Cardiac fibroblast (primary cell): ENCODE measurements at regions not wholly inside any gene's neighbourhood (a gene's known extent, or its start where the extent isn't known, plus 50 kb on each side); places are given as distances from the start of the nearest gene placed in this dataset.

Experiments
- DNase-seq, 2 donors: peaks; one replicate each; pipeline versions ENCODE4 v3.0.0 to v3.0.0-alpha.2; 2010; ENCODE audit warnings: low read depth in 2 of 2
- H3K4me3 ChIP-seq, 2 donors: replicated peaks in 1 of 2; 1 replicate in 1 of 2; 2 replicates in 1 of 2; pipeline ENCODE4 v1.5.1; 2011; ENCODE audit warnings: low read depth in 2 of 2, low read length in 2 of 2, mild to moderate bottlenecking in 2 of 2, moderate library complexity in 1 of 2
- TF ChIP-seq, protein P1 (sequence below): IDR thresholded peaks from one replicate; pipeline ENCODE4 v1.5.1; 2011; ENCODE audit warnings: low read depth, mild to moderate bottlenecking, low read length, inconsistent platforms

DNA sequence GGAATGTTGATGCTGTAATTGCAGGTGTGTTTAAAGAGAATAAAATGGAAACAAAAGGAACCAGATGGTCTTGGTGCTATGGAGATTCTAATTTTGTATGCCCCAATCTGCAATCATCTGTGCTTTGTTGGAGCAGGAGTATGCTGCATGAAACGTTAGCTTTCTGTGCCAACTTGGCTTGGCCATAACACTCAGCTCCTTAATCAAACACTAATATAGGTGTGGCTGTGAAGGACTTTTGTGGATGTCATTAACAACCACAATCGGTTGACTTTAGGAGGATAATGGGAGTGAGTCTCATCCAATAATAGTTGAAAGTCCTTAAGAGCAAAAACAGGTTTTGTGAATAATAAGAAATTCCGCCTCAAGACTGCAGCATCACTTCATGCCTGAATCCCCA is 399.2 kb downstream of the NLGN4X start:
- TF ChIP-seq, protein P1, sequence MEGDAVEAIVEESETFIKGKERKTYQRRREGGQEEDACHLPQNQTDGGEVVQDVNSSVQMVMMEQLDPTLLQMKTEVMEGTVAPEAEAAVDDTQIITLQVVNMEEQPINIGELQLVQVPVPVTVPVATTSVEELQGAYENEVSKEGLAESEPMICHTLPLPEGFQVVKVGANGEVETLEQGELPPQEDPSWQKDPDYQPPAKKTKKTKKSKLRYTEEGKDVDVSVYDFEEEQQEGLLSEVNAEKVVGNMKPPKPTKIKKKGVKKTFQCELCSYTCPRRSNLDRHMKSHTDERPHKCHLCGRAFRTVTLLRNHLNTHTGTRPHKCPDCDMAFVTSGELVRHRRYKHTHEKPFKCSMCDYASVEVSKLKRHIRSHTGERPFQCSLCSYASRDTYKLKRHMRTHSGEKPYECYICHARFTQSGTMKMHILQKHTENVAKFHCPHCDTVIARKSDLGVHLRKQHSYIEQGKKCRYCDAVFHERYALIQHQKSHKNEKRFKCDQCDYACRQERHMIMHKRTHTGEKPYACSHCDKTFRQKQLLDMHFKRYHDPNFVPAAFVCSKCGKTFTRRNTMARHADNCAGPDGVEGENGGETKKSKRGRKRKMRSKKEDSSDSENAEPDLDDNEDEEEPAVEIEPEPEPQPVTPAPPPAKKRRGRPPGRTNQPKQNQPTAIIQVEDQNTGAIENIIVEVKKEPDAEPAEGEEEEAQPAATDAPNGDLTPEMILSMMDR = no peak
- DNase-seq = no peak
- no peak overlapping the region for H3K4me3 ChIP-seq

DNA sequence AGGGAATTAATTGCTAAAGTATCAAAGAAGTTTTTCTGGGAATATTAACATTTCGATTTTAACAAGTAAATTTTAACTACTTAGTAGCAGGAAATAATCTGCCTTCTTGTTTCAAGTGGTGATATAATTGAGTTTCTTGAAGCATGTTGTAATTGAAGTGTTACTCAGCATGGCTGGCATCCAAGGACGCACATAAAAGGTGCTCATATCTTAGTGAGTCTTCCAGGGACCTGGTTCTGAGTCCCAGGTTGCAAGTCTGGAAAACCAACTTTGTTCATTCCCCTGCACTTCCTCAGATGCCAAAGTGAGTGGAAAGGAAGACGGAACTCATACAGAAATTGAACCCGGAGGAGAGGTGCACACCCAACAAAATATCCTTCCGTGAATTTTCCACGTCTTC is 399.6 kb downstream of the NLGN4X start:
- DNase-seq = no peak
- H3K4me3 ChIP-seq = no peak overlapping the region
- TF ChIP-seq, protein P1 = no peak

DNA sequence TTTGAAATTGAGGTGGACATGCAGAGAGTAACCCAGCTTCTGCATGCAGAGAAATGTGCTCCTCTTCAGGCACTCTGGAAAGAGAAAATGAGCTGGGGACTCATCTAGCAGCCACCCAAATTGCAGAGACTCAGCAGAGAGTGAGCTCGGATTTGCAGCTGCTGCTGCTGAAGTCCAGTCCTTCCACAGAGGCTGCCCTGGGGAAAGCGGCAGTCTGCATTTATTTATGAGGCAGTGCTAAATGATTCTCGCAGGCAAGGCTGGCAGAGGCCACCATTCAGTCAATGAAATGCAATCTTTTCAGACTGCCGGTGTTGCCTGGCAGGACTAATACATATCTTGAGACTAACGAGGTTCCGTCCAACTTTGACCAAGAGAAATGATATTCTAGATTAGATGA is 404.8 kb downstream of the NLGN4X start:
- no peak overlapping the region for H3K4me3 ChIP-seq
- TF ChIP-seq, protein P1 = no peak
- DNase-seq = no peak

DNA sequence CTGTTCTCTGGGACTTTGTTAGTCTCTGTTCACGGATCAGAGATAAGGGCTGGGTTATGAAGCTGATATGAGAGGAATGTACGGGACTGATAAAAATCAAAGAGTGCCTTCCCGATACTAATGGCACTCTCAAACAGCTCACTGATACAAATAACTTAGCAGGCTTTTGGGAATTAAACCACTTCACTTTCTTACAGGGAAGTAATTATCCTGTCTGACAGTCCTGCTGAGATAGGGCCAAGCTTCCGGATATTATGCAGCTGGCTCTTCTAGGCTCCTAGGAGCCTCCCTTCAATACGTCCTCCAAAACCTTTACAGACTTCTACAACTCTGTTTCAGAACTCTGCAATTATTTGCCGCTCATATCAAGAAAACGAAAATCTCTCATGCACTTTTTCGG is 418.0 kb downstream of the NLGN4X start:
- DNase-seq = no peak
- TF ChIP-seq, protein P1 = no peak
- no peak overlapping the region for H3K4me3 ChIP-seq

DNA sequence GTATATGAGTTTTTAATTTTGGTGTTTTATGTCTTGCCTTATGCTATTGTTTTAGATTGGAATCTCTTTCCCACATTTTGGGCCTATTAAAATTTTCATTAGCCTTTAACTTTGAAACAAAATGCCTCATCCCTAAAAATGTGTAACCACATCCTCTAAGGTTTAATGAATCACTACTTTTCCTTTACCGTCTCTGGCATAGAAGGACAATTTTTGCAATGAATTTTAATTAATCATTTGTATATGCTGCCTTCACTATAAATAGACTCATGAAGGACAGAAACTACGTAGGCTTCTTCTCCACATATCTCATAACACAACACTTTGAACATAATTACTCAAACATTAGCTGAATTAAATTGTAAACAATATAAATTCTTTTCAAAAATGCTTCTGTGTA is 421.5 kb downstream of the NLGN4X start:
- TF ChIP-seq, protein P1 = no peak
- no peak overlapping the region for H3K4me3 ChIP-seq
- DNase-seq = no peak

DNA sequence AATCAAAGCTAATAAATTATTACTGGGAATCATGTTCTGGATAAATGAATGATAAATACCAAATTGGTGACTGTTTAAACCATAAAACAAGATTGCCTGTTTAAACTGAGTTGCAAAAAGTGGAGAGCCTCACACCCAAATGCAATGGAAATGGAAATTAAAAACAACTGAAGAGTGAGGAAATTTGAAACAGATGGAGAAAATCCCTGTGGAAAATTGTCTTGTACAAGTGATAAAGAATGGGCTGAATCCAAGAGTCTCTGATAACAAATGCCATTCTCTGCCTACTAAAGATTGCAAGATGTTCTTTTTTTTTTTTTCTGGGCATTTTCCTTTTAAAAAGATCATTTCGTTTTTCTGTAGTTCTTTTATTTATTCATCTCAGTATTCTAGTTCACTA is 426.3 kb downstream of the NLGN4X start:
- no peak overlapping the region for H3K4me3 ChIP-seq
- TF ChIP-seq, protein P1 = no peak
- no peak for DNase-seq

DNA sequence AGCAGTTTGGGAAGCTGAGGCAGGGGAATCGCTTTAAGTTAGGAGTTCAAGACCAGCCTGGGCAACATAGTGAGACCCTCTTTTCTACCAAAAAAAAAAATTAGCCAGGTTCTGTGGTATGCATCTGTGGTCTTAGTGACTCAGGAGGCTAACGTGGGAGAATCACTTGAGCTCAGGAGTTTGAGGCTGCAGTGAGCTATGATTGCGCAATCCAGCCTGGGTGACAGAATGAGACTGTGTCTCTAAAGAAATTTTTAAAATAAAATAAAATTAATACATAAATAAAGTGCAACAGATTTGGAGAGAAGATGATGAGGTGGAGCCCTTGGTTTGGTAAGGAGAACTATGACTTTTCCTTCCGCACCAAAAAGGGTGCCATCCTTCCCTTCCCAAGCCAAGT is 436.9 kb downstream of the NLGN4X start:
- TF ChIP-seq, protein P1 = no peak
- DNase-seq = no peak
- no peak overlapping the region for H3K4me3 ChIP-seq
